Spleen (tissue), 7 donors: ENCODE measurements at regions not wholly inside any gene's neighbourhood (a gene's known extent, or its start where the extent isn't known, plus 50 kb on each side); places are given as distances from the start of the nearest gene placed in this dataset.

Experiments used
- CTCF ChIP-seq, 11 experiments: fragments of 200-600 bp in 7 of 11; fragments of 450-650 bp in 4 of 11; sonication (generic) in 4 of 11; IDR thresholded peaks in 8 of 11; conservative IDR thresholded peaks in 3 of 11; 1 replicate in 7 of 11; 2 replicates in 4 of 11; pipeline versions ENCODE4 v1.4.0 to v1.8.0; 2016 to 2021; ENCODE audit warnings: antibody characterized with exemption in 11 of 11, inconsistent platforms in 4 of 11, mild to moderate bottlenecking in 1 of 11
- POLR2A ChIP-seq, 3 donors: fragments of 450-650 bp; IDR thresholded peaks; one replicate each; pipeline ENCODE4 v1.5.1; 2017; ENCODE audit warnings: antibody characterized with exemption in 3 of 3, mild to moderate bottlenecking in 1 of 3
- donor health status: DM: no; HTN: no; CAD: no; lungs with moderate emphysema.
- donor health status: DM: no; HTN: no; CAD: no.
- donor health status: DM: no; HTN: no; CAD: no.

- TF ChIP-seq CTCF (IDR thresholded peaks at IDR 0.05 in 8 of 11, conservative IDR thresholded peaks at IDR 0.05 in 3 of 11) (no peak), POLR2A (IDR thresholded peaks at IDR 0.05) (no peak)
Observed at GRCh38 chr2:147083664-147084063, 761.2 kb upstream of the ACVR2A start.
